Trophoblast cell (in vitro differentiated cells and primary cell): ENCODE measurements at regions not wholly inside any gene's neighbourhood (a gene's known extent, or its start where the extent isn't known, plus 50 kb on each side); places are given as distances from the start of the nearest gene placed in this dataset.

ENCODE experiments used
- DNase-seq, 2 donors: peaks; one replicate each; pipeline ENCODE4 v3.0.0-alpha.2; 2016
- H2AFZ ChIP-seq: 2 replicates; pipeline ENCODE4 v1.6.1; 2013; ENCODE audit warnings: low read length, moderate library complexity, mild to moderate bottlenecking; ENCODE audit not compliant: insufficient read depth, poor library complexity
- H2AK5ac ChIP-seq: 2 replicates; pipeline ENCODE4 v1.6.1; 2013; ENCODE audit warnings: mild to moderate bottlenecking, low read length
- H2BK120ac ChIP-seq: 2 replicates; pipeline ENCODE4 v1.6.1; 2013; ENCODE audit warnings: low read length, mild to moderate bottlenecking, moderate library complexity; ENCODE audit not compliant: insufficient read depth, poor library complexity
- H2BK12ac ChIP-seq: 2 replicates; pipeline ENCODE4 v1.6.1; 2013; ENCODE audit warnings: mild to moderate bottlenecking, low read length, moderate library complexity
- H2BK5ac ChIP-seq: 2 replicates; pipeline ENCODE4 v1.6.1; 2013; ENCODE audit warnings: low read length, low read depth, moderate library complexity, mild to moderate bottlenecking; ENCODE audit not compliant: poor library complexity
- H3K14ac ChIP-seq: 2 replicates; pipeline ENCODE4 v1.6.1; 2013; ENCODE audit warnings: mild to moderate bottlenecking, low read length
- H3K18ac ChIP-seq: 2 replicates; pipeline ENCODE4 v1.6.1; 2013; ENCODE audit warnings: mild to moderate bottlenecking, low read length
- H3K23ac ChIP-seq: 2 replicates; pipeline ENCODE4 v1.6.1; 2013; ENCODE audit warnings: low read length
- H3K27ac ChIP-seq: 2 replicates; pipeline ENCODE4 v1.5.1; 2013; ENCODE audit warnings: low read depth, mild to moderate bottlenecking, inconsistent platforms, low read length, moderate library complexity
- H3K27me3 ChIP-seq: 2 replicates; pipeline ENCODE4 v1.6.1; 2013; ENCODE audit warnings: inconsistent platforms, mild to moderate bottlenecking, low read length, moderate library complexity; ENCODE audit not compliant: insufficient read depth
- H3K36me3 ChIP-seq, 2 experiments: 1 replicate in 1 of 2; 2 replicates in 1 of 2; pipeline ENCODE4 v1.6.1; 2013; ENCODE audit warnings: low read length in 2 of 2, mild to moderate bottlenecking in 2 of 2, moderate library complexity in 1 of 2; ENCODE audit not compliant: insufficient read depth in 2 of 2, control insufficient read depth in 1 of 2
- H3K4ac ChIP-seq: 2 replicates; pipeline ENCODE4 v1.6.1; 2013; ENCODE audit warnings: low read depth, mild to moderate bottlenecking, low read length, moderate library complexity
- H3K4me1 ChIP-seq, 2 experiments: 1 replicate in 1 of 2; 2 replicates in 1 of 2; pipeline ENCODE4 v1.6.1; 2013; ENCODE audit warnings: low read length in 2 of 2, mild to moderate bottlenecking in 2 of 2, moderate library complexity in 1 of 2; ENCODE audit not compliant: insufficient read depth in 2 of 2, control insufficient read depth in 1 of 2
- H3K4me2 ChIP-seq: 2 replicates; pipeline ENCODE4 v1.6.1; 2013; ENCODE audit warnings: inconsistent platforms, mild to moderate bottlenecking, low read length, moderate library complexity
- H3K4me3 ChIP-seq: 2 replicates; pipeline ENCODE4 v1.5.1; 2013; ENCODE audit warnings: mild to moderate bottlenecking, low read depth, low read length, inconsistent platforms
- H3K79me1 ChIP-seq: one replicate; pipeline ENCODE4 v1.6.1; 2013; ENCODE audit warnings: low read length
- H3K79me2 ChIP-seq: 2 replicates; pipeline ENCODE4 v1.6.1; 2013; ENCODE audit warnings: low read length, mild to moderate bottlenecking; ENCODE audit not compliant: control insufficient read depth, insufficient read depth, poor library complexity
- H3K9ac ChIP-seq: 2 replicates; pipeline ENCODE4 v1.6.1; 2013; ENCODE audit warnings: mild to moderate bottlenecking, low read length
- H3K9me3 ChIP-seq: 2 replicates; pipeline ENCODE4 v1.6.1; 2013; ENCODE audit warnings: low read depth, mild to moderate bottlenecking, control low read depth, inconsistent platforms, low read length; ENCODE audit not compliant: insufficient read depth
- H4K12ac ChIP-seq: 2 replicates; pipeline ENCODE4 v1.6.1; 2013; ENCODE audit warnings: low read depth, mild to moderate bottlenecking, low read length, moderate library complexity
- H4K8ac ChIP-seq: 2 replicates; pipeline ENCODE4 v1.6.1; 2013; ENCODE audit warnings: low read depth, mild to moderate bottlenecking, low read length, moderate library complexity
- H4K91ac ChIP-seq: one replicate; pipeline ENCODE4 v1.6.1; 2013; ENCODE audit warnings: low read depth, mild to moderate bottlenecking, low read length, moderate library complexity
- WGBS: extraction: QIAGEN DNeasy Blood & Tissue Kit; methylation state at CpG from one replicate; pipeline ENCODE4 v1.1.7; 2013; ENCODE audit warnings: missing lambda C conversion rate; ENCODE audit not compliant: insufficient read length, insufficient coverage; ENCODE audit errors: extremely low coverage; 5-methylcytosine and 5-hydroxymethylcytosine counted together

DNA sequence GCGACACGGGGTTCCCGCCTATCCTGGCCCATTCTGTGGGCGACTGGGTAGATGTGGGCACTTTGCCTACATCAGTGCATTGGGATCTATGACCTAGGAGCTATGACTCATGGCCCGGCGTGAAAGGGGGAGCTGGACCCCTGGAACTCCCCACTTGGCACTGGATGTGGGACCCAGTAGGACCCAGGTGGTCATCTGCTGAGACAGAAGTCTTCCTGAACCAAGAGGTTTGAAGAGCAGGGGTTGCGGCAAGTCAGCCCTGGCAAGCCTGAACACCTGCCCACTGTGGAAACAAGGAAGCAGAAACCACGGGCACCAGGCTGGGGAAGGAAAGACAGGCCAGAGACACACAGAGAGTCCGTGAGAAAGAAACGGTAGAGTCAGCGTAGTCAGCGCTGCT lies 656.7 kb downstream of the AJAP1 start:
- Histone ChIP-seq H2BK5ac (no peak overlapping the region), H2BK12ac (no peak overlapping the region), H3K18ac (no peak overlapping the region), H3K4me3 (no peak overlapping the region), H4K91ac (no peak overlapping the region), H3K9me3 (no peaks in the 10 kb centered on the region), H4K8ac (no peak overlapping the region), H3K36me3 (no peaks in the 10 kb centered on the region), H3K4ac (no peak overlapping the region), H3K9ac (no peak overlapping the region), H4K12ac (no peak overlapping the region), H2AFZ (no peak overlapping the region), H2BK120ac (no peak overlapping the region), H2AK5ac (no peak overlapping the region), H3K4me1 (no peaks in the 10 kb centered on the region), H3K27me3 (no peaks in the 10 kb centered on the region), H3K79me2 (no peaks in the 10 kb centered on the region), H3K27ac (no peak overlapping the region), H3K79me1 (no peaks in the 10 kb centered on the region), H3K14ac (no peak overlapping the region), H3K23ac (no peak overlapping the region), H3K4me2 (no peak overlapping the region)
- DNase-seq, result no peak
- no CpG with 5 or more reads among the region's 12 CpGs for WGBS

DNA sequence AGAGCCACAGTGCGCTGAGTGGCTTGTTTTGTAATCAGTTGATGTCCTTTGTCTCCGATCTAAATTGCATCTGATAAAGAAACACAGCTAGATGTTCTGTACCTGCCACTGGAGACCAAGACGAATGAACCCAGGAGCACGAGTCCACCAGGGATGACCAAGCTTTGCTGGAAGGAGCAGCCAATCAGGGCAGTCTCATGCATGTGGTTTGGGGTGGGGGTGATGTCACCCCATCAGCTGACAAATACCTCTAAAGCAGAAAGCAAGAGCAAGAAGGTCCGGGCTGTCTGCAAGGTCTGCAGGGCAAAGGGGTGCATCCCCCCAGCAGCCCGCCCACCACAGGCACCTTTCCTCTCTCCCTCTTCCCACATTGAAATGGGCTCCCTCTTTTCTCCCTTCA lies 653.8 kb downstream of the AJAP1 start:
- H2BK120ac ChIP-seq, result no peak overlapping the region
- no peak overlapping the region for H3K27ac ChIP-seq
- H3K4me3 ChIP-seq, result no peak overlapping the region
- H3K4me1 ChIP-seq, result no peaks in the 10 kb centered on the region
- H4K8ac ChIP-seq, result no peak overlapping the region
- no peaks in the 10 kb centered on the region for H3K9me3 ChIP-seq
- no peaks in the 10 kb centered on the region for H3K36me3 ChIP-seq
- no peaks in the 10 kb centered on the region for H3K79me1 ChIP-seq
- H3K27me3 ChIP-seq, result no peaks in the 10 kb centered on the region
- H3K18ac ChIP-seq, result no peak overlapping the region
- no peak overlapping the region for H4K12ac ChIP-seq
- no CpG with 5 or more reads among the region's 6 CpGs for WGBS
- no peak for DNase-seq
- no peak overlapping the region for H3K4me2 ChIP-seq
- no peak overlapping the region for H2AFZ ChIP-seq
- no peak overlapping the region for H3K9ac ChIP-seq
- no peak overlapping the region for H2AK5ac ChIP-seq
- no peak overlapping the region for H4K91ac ChIP-seq
- no peak overlapping the region for H2BK12ac ChIP-seq
- H3K14ac ChIP-seq, result no peak overlapping the region
- no peaks in the 10 kb centered on the region for H3K79me2 ChIP-seq
- H2BK5ac ChIP-seq, result no peak overlapping the region
- no peak overlapping the region for H3K23ac ChIP-seq
- no peak overlapping the region for H3K4ac ChIP-seq

DNA sequence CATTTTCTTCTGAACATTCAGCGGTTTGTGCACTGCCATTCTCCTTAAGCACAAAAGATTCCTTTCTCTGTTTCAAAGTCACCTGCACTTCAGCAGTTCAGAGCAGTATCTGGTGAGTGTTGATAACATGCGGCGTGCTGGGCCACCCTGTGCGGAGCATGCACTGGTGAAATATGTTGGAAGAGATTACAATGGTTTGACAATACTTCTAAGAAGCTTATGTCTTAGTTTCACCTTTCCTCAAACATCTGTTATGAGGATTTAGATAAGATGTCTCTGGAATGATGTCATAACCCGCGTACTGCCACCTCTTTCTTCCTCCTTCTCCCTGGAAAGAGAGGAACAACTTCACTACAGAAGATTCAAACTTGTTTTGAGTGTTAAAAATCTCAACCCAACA lies 650.3 kb downstream of the AJAP1 start:
- Histone ChIP-seq H2BK120ac (no peak overlapping the region), H3K9me3 (no peaks in the 10 kb centered on the region), H4K8ac (no peak overlapping the region), H3K4me2 (no peak overlapping the region), H2AFZ (no peak overlapping the region), H3K79me1 (no peaks in the 10 kb centered on the region), H3K27ac (no peak overlapping the region), H2AK5ac (no peak overlapping the region), H3K4ac (no peak overlapping the region), H3K36me3 (no peaks in the 10 kb centered on the region), H3K18ac (no peak overlapping the region), H2BK5ac (no peak overlapping the region), H2BK12ac (no peak overlapping the region), H3K9ac (no peak overlapping the region), H4K12ac (no peak overlapping the region), H3K14ac (no peak overlapping the region), H3K27me3 (no peaks in the 10 kb centered on the region), H3K4me1 (no peaks in the 10 kb centered on the region), H3K23ac (no peak overlapping the region), H4K91ac (no peak overlapping the region), H3K4me3 (no peak overlapping the region), H3K79me2 (no peaks in the 10 kb centered on the region)
- WGBS, result no CpG with 5 or more reads among the region's 6 CpGs
- DNase-seq, result no peak

DNA sequence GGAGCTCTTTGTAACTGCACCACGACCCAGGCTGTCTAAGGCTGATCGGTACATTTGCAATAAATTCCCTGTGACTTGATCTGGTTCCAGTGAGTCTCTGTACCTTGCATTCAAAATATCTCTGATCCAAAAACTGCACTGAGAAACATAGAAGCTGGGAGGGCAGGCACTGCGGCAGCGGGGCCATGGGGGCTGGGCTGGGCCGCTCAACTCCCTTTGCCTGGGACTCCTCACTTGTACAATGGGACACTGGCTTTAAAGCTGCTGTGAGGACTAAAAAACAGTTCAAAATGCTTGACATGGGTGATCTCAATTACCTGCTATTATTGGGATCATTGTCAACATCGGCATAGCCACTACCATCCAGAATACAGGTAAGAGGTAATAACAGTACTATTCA lies 644.0 kb downstream of the AJAP1 start:
- Histone ChIP-seq H3K27me3 (no peaks in the 10 kb centered on the region), H3K4me3 (no peak overlapping the region), H2AFZ (no peak overlapping the region)

More for the DNA sequence above, 644.0 kb downstream of the AJAP1 start:
- Histone ChIP-seq H3K79me2 (no peaks in the 10 kb centered on the region), H3K9ac (no peak overlapping the region), H3K4me1 (no peaks in the 10 kb centered on the region), H3K36me3 (no peaks in the 10 kb centered on the region), H3K23ac (no peak overlapping the region), H3K27ac (no peak overlapping the region), H4K8ac (no peak overlapping the region), H2BK12ac (no peak overlapping the region), H2BK5ac (no peak overlapping the region), H3K18ac (no peak overlapping the region), H3K9me3 (peaks cover 2% of the 10 kb centered on the region), H3K4me2 (no peak overlapping the region), H2BK120ac (no peak overlapping the region), H4K12ac (no peak overlapping the region), H4K91ac (no peak overlapping the region), H2AK5ac (no peak overlapping the region), H3K79me1 (no peaks in the 10 kb centered on the region), H3K14ac (no peak overlapping the region), H3K4ac (no peak overlapping the region)
- WGBS, result no CpG with 5 or more reads among the region's 6 CpGs
- DNase-seq, result no peak
